ENCODE measurements at regions not wholly inside any gene's neighbourhood (a gene's known extent, or its start where the extent isn't known, plus 50 kb on each side); places are given as distances from the start of the nearest gene placed in this dataset.
"Not testable (repeated sequence)": the region's sequence is repeated elsewhere in the genome, so short reads cannot be mapped to it uniquely, and the experiment has no call there.

GRCh38 chr21:13802757-13803156, 193.2 kb downstream of the POTED start:
- DNase-seq, result not testable (repeated sequence)
